LNCaP clone FGC (cell line): ENCODE measurements at regions not wholly inside any gene's neighbourhood (a gene's known extent, or its start where the extent isn't known, plus 50 kb on each side); places are given as distances from the start of the nearest gene placed in this dataset.

ENCODE experiments used
- DNase-seq: peaks from one replicate; pipeline ENCODE4 v3.0.0-alpha.2; 2011; ENCODE audit warnings: low read depth
- H3K4me3 ChIP-seq: 2 replicates; pipeline ENCODE4 v1.5.1; 2011; ENCODE audit warnings: mild to moderate bottlenecking, low read depth, low read length, control low read depth
- TF ChIP-seq, protein P1 (sequence below): IDR thresholded peaks from 2 replicates; pipeline ENCODE4 v1.5.1; 2012; ENCODE audit warnings: mild to moderate bottlenecking; ENCODE audit not compliant: control insufficient read depth, insufficient read depth; ENCODE audit errors: extremely low read depth

DNA sequence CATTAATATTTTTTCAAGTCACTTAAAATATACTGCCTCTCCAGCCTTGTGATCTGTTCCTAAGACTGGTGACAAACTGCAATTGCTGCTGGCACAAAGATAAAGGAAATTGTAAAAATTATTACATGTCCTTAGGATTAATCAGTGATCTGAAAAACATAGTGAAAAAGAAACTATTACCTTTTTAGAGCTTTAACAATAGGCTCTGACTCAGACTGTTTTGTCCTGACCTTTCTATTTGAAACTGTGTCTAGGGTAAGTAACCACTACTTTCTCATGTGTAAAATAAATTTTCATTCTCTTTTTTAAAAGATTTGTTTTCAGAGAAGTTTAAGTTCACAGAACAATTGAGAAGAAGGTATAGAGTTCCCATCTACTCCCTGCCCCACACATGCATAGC, 80.4 kb upstream of the CLEC14A start:
- DNase-seq = no peak
- TF ChIP-seq, protein P1, sequence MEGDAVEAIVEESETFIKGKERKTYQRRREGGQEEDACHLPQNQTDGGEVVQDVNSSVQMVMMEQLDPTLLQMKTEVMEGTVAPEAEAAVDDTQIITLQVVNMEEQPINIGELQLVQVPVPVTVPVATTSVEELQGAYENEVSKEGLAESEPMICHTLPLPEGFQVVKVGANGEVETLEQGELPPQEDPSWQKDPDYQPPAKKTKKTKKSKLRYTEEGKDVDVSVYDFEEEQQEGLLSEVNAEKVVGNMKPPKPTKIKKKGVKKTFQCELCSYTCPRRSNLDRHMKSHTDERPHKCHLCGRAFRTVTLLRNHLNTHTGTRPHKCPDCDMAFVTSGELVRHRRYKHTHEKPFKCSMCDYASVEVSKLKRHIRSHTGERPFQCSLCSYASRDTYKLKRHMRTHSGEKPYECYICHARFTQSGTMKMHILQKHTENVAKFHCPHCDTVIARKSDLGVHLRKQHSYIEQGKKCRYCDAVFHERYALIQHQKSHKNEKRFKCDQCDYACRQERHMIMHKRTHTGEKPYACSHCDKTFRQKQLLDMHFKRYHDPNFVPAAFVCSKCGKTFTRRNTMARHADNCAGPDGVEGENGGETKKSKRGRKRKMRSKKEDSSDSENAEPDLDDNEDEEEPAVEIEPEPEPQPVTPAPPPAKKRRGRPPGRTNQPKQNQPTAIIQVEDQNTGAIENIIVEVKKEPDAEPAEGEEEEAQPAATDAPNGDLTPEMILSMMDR = no peak
- H3K4me3 ChIP-seq = no peak overlapping the region

DNA sequence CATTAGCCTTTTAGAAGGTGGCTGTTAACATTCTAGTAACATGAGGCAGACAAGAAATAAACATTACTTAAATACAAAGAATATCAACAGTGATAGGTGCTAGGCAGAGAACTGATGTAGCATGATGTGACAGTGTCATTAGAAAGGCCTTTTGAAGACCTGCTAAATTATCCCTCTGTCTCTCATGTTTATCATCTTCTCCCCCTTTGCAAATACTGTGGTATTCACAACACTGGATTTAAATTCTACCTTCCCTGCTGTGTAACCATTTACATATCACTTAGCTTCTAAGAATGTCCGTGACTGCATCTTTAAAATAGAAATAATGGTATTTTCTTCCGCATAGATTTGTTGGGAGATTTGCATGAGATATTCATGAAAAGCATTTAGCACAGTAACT, 74.4 kb upstream of the CLEC14A start:
- H3K4me3 ChIP-seq = no peak overlapping the region
- TF ChIP-seq, protein P1 = no peak
- no peak for DNase-seq

DNA sequence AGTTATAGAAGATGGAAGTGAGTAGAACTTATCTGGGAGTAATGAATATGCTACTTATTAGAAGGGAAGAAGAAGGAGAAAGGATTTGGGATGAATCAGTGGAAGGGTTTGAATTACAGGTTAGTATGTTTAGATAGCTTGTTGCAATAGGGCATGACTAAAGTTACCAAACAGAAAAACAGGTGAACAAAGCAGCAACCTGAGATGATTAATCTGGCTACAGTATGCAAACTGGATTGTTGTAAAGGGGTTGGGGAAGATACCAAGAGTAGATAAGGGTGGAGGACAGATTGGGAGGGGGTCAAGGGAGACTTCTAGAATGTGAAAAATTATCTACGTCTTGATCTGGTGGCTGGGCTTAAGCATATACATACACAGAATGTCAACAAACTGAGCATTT, 73.4 kb upstream of the CLEC14A start:
- no peak overlapping the region for H3K4me3 ChIP-seq
- peak; percentile 53 for DNase-seq
- TF ChIP-seq, protein P1 = no peak

DNA sequence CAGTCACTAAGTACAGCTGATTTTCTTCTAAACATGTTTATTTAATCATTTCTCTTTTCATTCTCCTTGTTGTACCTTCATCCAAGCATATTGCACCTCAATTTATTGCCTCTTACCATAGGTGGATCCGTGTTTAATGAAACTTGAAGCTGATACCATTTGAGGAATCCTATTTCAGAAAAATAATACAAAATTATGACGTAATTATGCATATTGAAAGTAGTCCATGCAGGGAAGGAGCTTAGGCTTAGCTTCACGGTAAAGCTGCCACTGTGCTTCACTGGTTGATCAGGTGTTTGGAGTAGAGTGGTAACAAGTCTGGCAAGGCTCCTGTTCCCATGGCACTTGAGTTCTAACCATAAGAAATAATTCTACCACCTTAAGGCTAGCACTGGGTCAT, 61.0 kb upstream of the CLEC14A start:
- no peak overlapping the region for H3K4me3 ChIP-seq
- TF ChIP-seq, protein P1 = no peak
- DNase-seq = no peak

DNA sequence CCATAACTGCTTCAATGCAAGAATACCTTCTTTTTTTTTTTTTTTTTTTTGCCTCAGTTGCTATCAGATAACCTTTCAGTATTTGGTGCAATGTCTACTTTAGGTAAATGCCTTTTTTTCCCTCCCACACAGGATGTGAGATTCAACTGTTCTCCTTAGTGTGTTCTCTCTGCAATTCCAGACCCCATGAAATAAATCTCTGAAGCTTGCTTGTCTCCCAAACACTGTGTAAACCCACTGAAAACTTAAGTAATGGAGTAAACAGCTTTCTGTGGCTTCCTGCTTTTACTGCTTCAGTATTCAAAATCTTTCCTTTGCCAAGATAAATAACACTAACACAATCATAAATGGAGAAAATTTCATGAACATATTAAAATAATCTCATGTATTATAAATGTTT, 55.8 kb upstream of the CLEC14A start:
- TF ChIP-seq, protein P1 = no peak
- H3K4me3 ChIP-seq = no peak overlapping the region
- no peak for DNase-seq

DNA sequence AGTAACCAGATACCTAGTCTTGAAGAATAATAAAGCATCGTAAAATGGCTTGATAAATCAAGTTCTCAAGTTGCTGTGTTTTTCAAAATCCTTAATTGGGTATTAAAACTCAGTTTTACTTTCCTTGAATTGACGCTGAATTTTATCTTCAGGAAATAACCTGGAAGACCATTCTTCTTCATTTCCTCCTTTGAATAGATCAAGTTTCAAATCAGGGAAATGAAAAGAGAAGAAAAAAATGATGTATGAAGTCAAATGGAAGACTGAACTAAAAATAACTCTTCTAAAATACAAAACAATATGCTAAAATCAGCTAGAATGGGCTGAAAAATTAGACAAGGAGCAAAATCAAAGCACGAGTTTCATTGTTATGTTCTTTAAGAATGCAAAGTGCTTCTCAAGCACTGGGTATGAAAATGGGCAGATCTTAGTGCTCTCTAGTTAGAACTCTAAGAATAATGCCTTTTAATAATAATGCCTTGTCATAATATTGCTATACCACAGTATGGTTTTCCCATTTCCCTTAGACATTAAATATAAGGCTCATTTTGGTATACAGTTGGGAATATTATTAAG, 54.6 kb upstream of the CLEC14A start:
- no peak overlapping the region for H3K4me3 ChIP-seq
- TF ChIP-seq, protein P1 = no peak
- no peak for DNase-seq

DNA sequence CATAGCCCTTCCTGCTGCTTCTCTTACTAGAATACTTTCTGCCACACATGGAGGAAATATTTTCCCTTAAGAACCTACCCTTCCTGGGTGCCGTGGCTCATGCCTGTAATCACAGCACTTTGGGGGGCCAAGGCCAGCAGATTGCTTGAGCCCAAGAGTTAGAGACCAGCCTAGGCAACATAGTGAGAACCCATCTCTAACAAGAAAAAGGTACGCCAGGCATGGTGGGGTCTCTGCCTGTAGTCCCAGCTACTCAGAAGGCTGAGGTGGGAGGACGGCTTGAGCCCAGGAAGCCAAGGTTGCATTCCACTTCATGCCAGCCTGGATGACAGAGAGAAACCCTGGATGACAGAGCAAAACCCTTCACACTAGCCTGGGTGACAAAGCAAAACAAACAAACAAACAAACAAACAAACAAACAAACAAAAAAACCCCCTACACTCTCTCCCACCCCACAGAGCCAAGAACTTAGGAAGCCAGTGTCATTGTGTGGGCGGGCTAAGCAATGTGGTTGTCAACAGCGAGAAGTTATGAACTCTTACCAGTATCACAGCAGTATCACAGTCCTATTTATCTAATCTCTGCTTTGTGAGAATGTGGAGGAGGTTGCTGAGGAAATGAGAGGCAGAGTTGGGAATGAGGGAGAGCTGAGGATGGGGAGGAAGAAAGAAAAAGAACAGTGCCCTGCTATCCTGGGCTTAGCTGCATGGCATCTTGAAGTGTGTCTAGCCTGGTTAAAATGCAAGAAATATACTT, 53.8 kb upstream of the CLEC14A start:
- TF ChIP-seq, protein P1 = no peak
- no peak overlapping the region for H3K4me3 ChIP-seq
- no peak for DNase-seq
